HG02642 (cell line): ENCODE measurements at regions not wholly inside any gene's neighbourhood (a gene's known extent, or its start where the extent isn't known, plus 50 kb on each side); places are given as distances from the start of the nearest gene placed in this dataset.
"Not testable (repeated sequence)": the region's sequence is repeated elsewhere in the genome, so short reads cannot be mapped to it uniquely, and the experiment has no call there.

ENCODE experiments used
- ATAC-seq: cut with Tn5 transposase; IDR thresholded peaks from one replicate; pipeline ENCODE4 v1.9.1; 2021; ENCODE audit warnings: mild to moderate bottlenecking; ENCODE audit not compliant: unreplicated experiment, poor library complexity

DNA sequence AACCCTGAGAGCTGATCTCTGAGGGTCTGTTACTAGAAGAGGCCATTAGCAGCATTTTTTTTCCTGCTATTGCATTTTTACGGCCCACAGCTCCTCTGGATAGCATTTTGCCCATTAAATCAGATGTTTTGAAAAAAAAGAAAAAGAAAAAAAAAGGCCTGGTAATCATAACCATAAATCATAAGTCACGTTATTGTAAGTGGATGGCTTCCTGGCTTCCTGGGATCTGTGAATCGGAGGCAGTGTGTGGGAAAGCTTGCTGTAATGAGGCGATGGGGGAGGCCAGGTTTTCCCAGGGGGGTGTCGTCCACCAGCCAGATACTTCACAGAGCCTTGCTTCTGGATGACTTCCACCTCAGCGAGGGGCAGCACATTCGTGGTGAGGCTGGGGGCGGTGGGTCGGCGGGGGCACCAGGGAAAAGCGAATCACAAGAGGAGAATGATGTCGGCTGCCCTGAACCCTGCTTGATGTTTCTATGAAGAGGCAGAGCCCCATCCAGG, 106.5 kb upstream of the SYT13 start:
- ATAC-seq, result no peak

DNA sequence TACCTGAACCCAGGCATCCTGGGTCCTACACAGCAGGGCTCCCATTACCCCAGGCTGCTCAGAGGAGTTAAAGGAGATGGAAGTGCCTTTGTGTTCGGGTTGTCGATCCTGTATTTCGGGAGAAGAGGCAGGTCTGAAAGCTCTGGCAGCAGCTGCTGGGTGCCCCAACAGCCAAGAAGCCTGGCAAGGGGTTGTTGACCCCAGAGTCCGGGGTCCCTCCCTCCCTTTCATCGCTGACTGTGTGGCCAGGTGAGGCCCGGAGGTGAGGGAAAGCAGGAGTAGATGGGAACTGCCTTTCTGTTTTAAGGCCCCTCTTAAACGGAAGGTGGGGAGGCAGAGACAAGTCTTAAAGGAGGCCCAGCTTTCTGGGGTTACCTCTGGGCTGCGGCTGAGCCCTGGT, 106.0 kb upstream of the SYT13 start:
- ATAC-seq, result no peak

DNA sequence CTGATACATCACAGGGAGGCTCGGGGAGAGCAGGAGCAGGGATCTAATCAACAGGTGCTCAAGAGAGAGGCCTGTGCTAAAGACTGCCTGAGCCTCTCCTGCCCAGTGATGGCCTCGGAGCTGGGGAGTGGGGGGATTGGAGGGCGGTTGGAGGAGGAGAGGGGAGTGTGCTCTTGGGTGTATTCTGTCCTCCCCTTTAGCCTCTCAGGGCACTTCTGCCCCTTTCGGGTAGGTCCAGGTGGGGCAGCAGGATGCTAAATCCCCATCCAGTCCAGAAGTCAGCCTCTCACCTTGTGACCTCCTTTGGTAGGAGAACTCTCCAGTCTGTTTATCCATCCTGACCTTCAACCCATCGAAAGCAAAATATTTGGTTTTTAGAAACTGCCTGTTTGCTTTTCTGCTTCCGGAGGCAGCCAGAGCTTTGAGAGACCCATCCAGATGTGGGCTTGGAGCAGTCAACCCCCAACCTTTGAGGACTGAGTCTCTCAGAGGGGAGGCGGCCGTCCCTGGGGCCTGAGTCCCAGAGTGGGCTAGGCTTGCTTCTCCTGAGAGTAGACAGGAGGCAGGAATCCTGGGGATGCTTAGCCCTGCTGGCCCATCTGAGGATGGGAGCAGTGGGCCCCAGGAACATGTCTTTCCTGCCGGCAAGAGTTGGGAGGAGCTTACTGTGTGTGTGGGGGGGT, 105.2 kb upstream of the SYT13 start:
- ATAC-seq, result no peak

DNA sequence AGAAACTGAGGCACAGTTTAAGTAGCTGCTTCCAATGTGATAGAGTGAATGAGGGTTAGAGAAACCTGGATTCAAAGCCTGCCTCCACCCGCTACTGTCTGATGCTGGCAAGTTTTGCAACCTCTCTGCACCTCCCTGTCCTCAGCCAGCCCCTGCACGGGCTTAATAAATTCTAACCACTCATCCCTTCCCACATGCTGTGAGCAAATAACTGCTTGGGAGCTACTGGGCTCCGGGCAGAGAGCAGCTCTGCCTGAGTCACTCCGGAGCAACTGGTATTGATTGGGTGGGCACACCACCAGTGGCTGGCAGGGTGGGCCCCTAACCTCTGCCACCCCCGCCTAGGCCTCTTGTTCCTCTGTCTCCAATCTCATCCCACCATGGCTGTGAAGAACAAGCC, 104.3 kb upstream of the SYT13 start:
- ATAC-seq, result no peak

DNA sequence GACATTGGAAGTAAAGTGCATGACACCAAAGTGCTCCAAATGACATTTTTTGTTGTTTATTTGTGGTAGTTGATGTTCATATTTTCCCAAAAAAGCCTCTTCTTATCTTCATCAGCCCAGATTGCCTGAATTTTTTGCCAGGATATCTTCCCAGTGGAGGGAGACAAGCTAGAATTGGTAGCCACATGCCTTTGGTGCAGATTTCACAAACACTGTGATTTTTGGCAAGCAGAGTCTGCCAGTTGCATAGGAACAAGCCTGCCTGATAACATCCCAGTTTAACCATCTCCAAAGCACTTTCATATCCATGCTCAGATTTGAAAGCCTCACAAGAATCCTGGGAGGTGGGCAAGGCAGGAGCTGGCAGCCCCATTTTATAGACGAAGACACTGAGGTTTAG, 102.3 kb upstream of the SYT13 start:
- ATAC-seq, result no peak

DNA sequence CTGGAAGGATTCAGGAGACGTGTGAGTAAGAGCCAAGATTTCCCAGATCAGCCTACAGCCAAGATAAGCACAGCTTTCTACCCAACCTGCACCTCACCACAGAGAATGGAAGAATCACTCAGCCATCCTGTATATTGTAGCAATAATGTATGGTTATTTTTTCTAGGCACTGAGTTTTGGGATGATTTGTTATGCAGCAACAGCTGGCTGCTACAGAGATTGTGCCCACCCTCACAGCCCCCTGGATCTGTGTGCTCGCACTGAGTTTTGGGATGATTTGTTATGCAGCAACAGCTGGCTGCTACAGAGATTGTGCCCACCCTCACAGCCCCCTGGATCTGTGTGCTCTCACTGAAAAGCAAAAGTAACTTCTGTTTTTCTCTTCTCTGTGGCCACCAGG, 101.7 kb upstream of the SYT13 start:
- not testable (repeated sequence) for ATAC-seq

DNA sequence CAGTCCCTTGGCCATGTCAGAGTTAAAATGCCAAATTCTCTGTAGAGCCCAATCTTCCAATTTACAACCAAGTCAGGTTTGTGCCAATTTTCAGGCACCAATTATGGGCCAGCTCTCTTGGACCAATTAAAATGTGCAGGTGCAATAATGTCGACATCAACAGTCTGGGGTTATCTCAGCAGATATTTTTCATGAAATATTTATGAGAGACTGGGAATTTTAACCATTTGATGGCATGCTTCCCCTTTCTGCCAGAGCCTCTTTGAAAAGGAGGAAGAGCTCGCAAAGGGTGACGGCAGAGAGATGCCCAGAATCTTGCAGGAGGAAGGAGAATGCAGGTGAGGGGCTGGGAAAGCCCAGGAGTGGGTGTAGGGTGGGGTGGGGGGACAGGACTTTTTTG, 100.8 kb upstream of the SYT13 start:
- no peak for ATAC-seq

DNA sequence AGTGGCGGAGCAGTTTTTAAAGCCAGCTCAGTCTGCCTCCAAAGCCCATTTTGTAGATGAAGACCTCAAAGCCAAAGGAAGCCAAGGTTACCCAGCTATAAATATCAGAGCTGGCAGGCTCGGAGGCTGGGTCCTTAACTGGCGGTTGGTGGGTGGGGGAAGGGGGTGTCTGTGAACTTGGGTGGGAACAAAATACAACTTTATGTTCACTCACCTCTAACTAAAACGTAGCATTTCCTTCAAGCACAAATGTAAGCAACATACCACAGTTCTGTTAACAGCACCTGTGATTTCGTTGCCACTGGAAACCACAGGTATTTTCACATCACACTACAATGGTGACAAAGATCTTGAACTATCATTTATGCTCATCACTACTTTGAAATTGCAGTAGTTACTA, 99.7 kb upstream of the SYT13 start:
- ATAC-seq, result no peak

DNA sequence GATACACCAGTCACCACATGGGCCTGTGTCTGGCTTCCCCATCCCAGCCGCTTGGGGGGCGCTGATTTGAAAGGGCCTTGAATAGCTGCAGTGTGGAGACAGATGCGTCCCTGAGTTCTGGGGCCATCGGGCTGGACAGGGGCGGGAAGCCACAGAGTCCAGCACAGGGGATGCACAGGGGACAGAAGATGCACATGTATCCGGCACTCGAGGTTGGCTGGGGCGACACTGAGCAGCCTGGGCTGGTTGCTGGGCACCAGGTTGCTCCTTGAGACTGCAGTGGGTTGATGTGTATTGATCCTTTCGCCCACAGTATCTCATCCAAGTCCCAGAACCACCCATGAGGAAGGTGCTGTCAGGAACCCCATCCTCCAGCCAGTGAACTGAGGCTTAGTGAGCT, 99.3 kb upstream of the SYT13 start:
- no peak for ATAC-seq

DNA sequence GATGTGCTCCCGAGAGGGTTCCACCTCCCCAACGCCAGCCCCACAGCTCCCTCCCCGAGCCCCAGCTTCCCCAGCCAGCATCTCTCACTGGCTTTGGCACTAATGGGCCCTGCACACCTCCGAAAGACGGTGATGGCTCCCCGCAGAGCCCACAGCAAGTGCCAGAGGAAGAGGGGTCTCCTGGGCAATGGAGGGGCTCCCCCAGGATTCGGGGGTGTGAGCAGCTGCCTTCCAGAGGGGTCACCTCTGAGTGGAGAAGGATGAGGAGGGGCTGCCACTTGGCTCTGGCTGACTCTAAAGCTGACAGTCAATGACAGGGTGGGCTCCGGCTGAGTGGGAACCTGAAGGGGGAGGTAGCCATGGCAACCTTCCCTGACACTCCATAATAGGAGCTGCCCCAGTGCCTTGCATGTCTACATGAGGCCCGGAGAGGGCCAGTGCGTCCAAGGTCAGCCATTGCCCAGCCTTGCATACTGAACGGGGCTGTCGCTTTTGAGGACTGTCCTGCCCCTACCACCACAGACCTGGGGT, 98.6 kb upstream of the SYT13 start:
- no peak for ATAC-seq

DNA sequence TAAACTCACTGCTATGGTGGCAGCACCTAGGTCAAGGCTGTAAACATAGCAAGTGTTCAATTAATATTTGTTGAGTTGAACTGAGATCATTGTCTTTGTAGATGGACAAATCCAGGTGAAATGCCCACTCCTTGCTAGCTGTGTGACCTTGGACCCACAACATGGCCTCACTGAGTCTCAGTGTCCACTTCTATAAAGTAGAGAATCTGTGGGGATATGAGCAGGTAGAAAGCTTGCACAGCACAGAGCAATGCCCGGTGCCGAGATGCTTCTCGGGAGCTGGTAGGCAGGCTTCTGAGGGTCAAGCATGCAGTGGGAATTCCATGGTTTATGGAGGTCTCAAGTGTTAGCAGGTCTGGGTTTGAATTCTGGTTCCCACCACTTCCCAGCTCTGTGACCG, 97.9 kb upstream of the SYT13 start:
- no peak for ATAC-seq

DNA sequence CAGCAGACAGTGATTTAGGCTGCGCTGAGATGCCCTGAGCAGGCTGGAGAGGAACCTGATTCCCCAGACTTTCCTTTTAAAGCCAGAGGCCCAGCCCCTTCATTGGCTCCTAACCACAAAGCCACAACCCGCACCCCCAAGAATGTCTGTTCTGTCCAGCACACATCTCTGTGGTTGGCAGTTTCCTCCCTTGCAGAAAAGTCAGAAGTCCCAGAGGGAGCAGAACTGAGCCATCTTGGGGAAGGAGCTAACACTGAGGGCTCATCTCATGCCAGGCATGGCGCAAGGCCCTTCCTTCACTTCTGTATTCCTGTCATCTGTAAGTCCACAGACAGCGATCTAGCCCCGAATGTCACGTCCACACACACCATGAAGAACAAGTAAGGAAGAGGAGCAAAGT, 97.1 kb upstream of the SYT13 start:
- ATAC-seq, result no peak

DNA sequence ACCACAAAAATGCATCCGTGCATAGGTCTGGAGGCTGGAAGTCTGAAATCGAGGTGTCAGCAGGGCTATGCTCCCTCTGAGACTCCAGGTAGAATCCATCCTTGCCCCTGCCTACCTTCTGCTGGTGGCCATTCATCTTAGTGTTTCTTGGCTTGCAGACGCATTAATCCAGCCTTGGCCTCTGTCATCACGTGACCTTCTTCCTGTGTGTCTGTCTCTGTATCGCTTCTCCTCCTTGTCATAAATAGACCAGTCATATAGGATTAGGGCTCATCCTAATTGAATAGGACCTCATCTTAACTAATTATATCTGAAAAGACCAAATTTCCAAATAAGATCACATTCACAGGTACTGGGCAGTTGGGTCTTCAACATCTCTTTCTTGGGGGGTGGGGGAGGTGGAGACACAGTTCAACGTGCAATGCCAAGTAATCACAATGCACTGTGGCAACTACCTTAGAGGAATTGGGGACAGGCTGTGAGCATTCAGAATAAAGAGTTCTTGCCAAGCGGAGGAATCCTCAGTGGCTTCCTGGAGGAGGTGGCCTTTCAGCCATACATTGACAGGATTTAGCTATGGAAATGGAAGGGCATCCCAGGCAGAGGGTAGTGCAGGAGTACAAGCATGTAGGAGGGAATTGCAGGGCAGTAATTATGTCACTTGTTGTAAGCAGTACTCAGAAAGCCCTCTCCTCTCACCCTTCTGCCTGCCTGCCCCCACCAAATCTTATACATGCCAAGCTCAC, 96.2 kb upstream of the SYT13 start:
- ATAC-seq, result no peak

DNA sequence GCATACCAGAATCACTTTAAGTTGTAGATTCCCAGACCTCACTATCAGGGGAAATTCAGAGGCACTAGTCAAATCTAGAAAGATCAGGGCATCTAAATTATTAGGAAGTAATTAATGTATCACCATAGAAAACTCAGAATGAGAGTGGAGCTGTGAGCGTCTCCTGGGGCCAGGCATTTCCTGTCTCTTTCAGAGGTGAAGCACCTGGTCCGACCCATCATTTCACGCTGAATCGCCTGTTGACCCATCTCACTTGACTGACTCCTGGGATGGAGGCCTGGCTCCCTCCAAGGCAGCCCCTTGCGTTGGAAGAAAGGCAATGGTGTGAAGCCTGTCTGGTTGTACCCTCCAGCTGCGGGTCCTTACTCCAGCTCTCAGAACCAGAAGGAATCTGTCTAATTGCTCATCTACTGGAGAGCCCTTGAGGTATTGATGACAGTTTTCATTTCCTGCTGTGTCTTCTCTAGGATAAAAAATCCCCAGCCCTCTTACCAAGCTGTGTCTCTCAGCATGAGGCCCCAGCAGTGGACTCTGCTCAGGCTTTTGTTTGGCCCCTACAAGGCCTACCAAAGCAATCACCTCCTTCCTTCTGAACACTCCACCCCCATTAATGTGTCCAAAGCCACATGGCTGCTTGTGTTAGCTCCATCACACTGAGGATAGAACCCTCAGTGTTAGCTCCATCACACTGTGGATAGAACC, 93.2 kb upstream of the SYT13 start:
- ATAC-seq, result no peak

DNA sequence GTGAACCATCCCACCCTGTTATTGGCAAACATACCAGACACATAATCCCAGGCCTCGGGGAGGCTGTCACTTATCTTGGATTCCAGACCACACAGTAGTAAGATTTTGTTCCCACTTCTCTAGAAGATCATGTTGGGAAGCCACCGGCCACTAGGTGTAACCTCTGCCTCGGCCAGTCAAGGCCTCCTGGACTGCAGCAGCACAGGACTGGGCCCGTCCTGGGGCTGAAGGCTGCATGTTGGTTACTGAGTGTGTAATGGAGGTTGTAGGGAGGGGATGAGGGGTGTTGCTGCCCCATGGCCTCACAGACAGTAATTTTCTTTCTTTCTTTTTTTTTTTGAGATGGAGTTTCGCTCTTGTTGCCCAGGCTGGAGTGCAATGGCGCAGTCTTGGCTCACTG, 92.4 kb upstream of the SYT13 start:
- no peak for ATAC-seq

DNA sequence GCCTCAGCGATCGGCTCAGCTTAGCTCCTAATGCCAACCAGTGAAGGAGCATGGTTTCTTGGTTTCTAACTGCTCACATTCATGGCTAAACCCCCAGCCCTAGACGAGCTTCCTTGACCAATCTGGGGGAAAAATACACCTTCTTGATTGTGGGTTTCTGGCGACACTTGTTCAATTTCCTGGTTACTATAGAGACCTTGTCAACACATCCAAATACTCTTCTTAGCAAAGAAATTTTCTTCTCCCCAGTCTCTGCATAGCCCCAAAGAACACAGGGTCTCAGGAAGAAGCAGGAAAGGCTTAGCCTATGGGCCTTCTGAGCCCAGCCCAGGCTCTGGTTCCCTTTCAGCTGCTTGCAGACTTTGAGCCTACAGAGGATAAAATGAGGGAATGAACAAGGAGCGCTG, 88.5 kb upstream of the SYT13 start:
- ATAC-seq, result no peak

DNA sequence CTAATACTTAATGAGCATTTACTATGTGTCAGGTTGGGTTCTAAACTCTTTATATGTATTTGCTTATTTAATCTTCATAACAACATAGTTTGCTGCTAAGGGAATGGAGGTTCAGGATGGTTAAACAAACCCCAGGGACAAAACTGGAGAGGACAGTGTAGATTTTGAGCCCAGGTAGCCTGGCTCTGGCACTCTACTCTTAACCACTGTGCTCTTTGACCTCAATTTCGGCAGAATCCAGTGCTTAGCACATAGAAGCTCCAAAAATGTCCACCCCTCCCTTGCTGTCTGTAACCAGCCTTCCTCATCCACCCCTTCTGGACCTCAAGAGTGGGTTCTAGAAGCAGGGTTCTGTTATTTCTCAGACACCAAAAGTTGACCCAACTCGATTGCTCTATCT, 88.0 kb upstream of the SYT13 start:
- ATAC-seq, result no peak

DNA sequence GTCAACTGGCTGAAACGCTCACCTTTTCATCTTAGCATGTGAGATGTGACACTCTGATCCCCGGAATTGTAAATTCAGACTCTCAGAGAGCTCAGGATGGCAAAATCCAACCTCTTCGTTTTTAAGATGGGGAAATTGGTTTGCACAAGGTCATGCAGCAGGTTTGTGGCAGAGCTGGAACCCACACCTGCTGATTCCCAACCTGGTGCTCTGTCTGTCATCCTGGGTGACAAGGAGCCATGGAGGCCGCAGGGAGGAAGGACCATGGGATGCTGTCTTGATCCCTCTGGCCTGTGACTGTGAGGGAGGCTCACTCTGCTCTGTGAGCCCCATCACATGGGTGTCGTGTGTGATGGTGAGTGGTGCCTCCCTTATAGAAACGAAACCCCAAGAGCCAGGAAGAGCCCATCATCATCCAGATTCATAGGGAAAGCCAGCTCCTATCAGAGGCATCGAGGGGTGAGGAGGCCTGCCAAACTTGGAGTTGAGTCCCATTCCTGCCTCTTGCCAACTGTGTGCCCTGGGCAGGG, 87.4 kb upstream of the SYT13 start:
- ATAC-seq, result no peak

DNA sequence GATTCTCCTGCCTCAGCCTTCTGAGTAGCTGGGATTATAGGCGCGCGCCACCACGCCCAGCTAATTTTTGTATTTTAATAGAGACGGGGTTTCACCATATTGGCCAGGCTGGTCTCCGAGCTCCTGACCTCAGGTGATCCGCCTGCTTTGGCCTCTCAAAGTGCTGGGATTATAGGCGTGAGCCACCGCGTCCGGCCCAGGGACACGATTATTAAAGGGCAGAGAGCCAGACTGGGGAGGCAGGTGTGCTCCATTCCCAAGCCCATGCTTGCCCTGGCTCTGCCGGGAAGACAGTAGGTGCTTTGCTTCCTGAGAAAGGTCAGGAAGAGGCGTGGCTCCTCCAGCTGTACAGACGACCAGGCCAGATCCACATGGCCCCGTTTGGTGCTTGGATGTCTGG, 86.3 kb upstream of the SYT13 start:
- ATAC-seq, result not testable (repeated sequence)

DNA sequence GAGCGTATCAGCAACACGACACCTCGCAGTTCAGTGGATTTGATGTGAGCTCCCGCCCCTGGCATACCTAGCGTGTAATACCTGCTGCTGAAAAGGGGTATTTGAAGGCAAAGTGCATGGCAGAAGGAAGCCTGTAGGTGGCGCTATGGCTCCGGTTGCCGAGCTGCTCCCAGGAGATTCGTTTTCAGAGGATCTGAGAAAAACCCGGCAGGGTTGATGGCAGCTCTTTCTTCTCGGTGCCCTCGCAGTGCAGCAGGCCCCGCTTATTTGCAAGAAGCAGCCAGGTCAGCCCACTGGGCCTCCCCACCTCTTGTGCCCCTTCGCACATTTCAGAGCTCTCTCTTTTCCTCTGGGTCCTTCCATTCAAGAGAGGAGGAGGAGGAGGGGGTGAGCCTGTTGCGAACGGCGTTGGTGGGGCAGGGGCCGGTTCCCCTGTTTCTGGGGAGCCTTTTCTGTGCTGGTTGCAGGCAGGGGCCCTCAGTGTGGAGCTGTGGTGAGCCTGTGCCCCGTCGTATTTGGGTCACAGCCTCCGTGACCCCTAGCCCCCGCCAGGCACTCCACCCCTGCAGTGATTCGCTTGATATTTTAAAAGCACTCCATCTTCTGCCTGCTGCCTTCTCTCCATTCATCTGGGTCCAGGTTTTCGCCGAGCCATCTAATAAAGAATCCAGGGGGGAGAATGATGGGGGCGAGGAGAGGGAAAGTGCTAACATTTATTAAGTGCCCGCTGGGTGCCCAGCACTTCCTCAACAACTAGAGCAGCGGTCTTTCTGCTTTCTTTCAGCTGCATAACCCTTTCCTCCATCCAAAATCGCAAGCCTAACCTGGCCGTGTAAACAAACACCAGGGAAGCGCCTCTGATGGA, 85.3 kb upstream of the SYT13 start:
- no peak for ATAC-seq
